GM12878 (cell line): ENCODE measurements at regions not wholly inside any gene's neighbourhood (a gene's known extent, or its start where the extent isn't known, plus 50 kb on each side); places are given as distances from the start of the nearest gene placed in this dataset.

Experiments
- ATAC-seq: fragments of 200-7000 bp; cut with Tn5 transposase; 3 replicates; pipeline ENCODE4 v1.9.1; 2020; ENCODE audit warnings: mild to moderate bottlenecking, moderate library complexity
- BruUV-seq: library from RNA; stranded (reverse); fragments of 400-500 nt; replicated peaks from 2 replicates; lab custom pipeline; 2021; lab: Mats Ljungman, UMichigan
- CTCF ChIA-PET: fragments of 300-600 bp; sonication (Branson Sonifier 250); formaldehyde crosslinking; extraction: SDS; loops from one replicate; lab custom pipeline; 2021; ENCODE audit warnings: inconsistent platforms; lab: Yijun Ruan, JAX
- POLR2A ChIA-PET: fragments of 350-600 bp; formaldehyde crosslinking; extraction: SDS; loops from one replicate; lab custom pipeline; 2021; ENCODE audit warnings: inconsistent platforms; lab: Charles Lee
- RAD21 ChIA-PET: fragments of 300-600 bp; sonication (Branson Sonifier 250); formaldehyde crosslinking; loops from one replicate; lab custom pipeline; 2023; ENCODE audit warnings: antibody characterized with exemption; ENCODE audit not compliant: unreplicated experiment; lab: Charles Lee
- SMC1A ChIA-PET: fragments of 300-600 bp; sonication (Branson Sonifier 250); formaldehyde crosslinking; loops from one replicate; lab custom pipeline; 2023; ENCODE audit not compliant: unreplicated experiment, uncharacterized antibody; lab: Charles Lee
- DNase-seq: peaks from one replicate; pipeline ENCODE4 v3.0.0-alpha.2; 2011; ENCODE audit warnings: low read depth, low spot score
- FAIRE-seq: peaks from 3 replicates; lab custom pipeline; 2011; peaks lifted over from hg19 to GRCh38; lab: Jason Lieb, UNC
- H2AFZ ChIP-seq: 2 replicates; pipeline ENCODE4 v1.6.0; 2011; ENCODE audit warnings: low read depth, low read length, control low read depth; ENCODE audit not compliant: control insufficient read depth
- H3K27ac ChIP-seq: 2 replicates; pipeline ENCODE4 v1.5.1; 2011; ENCODE audit warnings: control low read depth; ENCODE audit not compliant: control insufficient read depth, insufficient read depth
- H3K27me3 ChIP-seq, 2 experiments: replicated peaks in 1 of 2; 2 replicates each; pipeline versions ENCODE4 v1.6.0 to v1.6.1; 2011; ENCODE audit warnings: low read length in 1 of 2; ENCODE audit not compliant: control insufficient read depth in 2 of 2, insufficient read depth in 2 of 2
- H3K36me3 ChIP-seq, 2 experiments: 2 replicates each; pipeline ENCODE4 v1.5.1; 2011; ENCODE audit warnings: low read length in 1 of 2; ENCODE audit not compliant: control insufficient read depth in 2 of 2, insufficient read depth in 2 of 2
- H3K4me1 ChIP-seq: 2 replicates; pipeline ENCODE4 v1.6.1; 2011; ENCODE audit warnings: mild to moderate bottlenecking, low read length, moderate library complexity, mixed read lengths; ENCODE audit not compliant: control insufficient read depth, insufficient read depth
- H3K4me2 ChIP-seq: 2 replicates; pipeline ENCODE4 v1.6.0; 2011; ENCODE audit warnings: control low read depth; ENCODE audit not compliant: control insufficient read depth, insufficient read depth
- H3K4me3 ChIP-seq: fragments of 200-600 bp; sonication (generic); 2 replicates; pipeline ENCODE4 v1.5.1; 2016
- H3K79me2 ChIP-seq: 2 replicates; pipeline ENCODE4 v1.6.0; 2011; ENCODE audit warnings: low read length; ENCODE audit not compliant: control insufficient read depth, insufficient read depth
- H3K9ac ChIP-seq: 2 replicates; pipeline ENCODE4 v1.8.0; 2011; ENCODE audit warnings: low read length, control low read depth, mixed read lengths; ENCODE audit not compliant: control insufficient read depth, insufficient read depth
- H3K9me3 ChIP-seq: replicated peaks from 3 replicates; pipeline ENCODE4 v1.5.1; 2011; ENCODE audit warnings: mild to moderate bottlenecking, low read length; ENCODE audit not compliant: control insufficient read depth, insufficient read depth
- H4K20me1 ChIP-seq: 2 replicates; pipeline ENCODE4 v1.6.0; 2011; ENCODE audit not compliant: control insufficient read depth, insufficient read depth
- CREM ChIP-seq: IDR thresholded peaks from 2 replicates; pipeline ENCODE4 v1.6.1; 2014; ENCODE audit warnings: antibody characterized with exemption, low read depth
- RFX5 ChIP-seq: IDR thresholded peaks from 2 replicates; pipeline ENCODE4 v1.6.1; 2011; ENCODE audit warnings: low read depth, low read length, improper control_type of control experiment
- ZZZ3 ChIP-seq: IDR thresholded peaks from 2 replicates; pipeline ENCODE4 v1.6.1; 2011; ENCODE audit warnings: low read depth; ENCODE audit not compliant: control insufficient read depth, insufficient read length
- in situ Hi-C: fragments of 300-500 bp; cut with MboI; formaldehyde crosslinking; loops from 9 replicates; pipeline ENCODE4 v1.14.3; 2018; ENCODE audit warnings: mixed read lengths
- intact Hi-C: fragments of 100-400 bp; cut with micrococcal nuclease; formaldehyde crosslinking; loops from one replicate; pipeline ENCODE4 v1.14.2; 2022; ENCODE audit not compliant: unreplicated experiment
- TF ChIP-seq, protein P1 (sequence below): fragments of 450-650 bp; IDR thresholded peaks from 2 replicates; pipeline ENCODE4 v1.6.1; 2017; ENCODE audit warnings: mild to moderate bottlenecking, moderate library complexity
- TF ChIP-seq, protein P2 (sequence below): fragments of 450-650 bp; IDR thresholded peaks from 2 replicates; pipeline ENCODE4 v1.6.1; 2017; ENCODE audit warnings: borderline replicate concordance
- TF ChIP-seq, protein P3 (sequence below): fragments of 450-650 bp; IDR thresholded peaks from 2 replicates; pipeline ENCODE4 v1.6.1; 2016; ENCODE audit warnings: mild to moderate bottlenecking, moderate library complexity, borderline replicate concordance

DNA sequence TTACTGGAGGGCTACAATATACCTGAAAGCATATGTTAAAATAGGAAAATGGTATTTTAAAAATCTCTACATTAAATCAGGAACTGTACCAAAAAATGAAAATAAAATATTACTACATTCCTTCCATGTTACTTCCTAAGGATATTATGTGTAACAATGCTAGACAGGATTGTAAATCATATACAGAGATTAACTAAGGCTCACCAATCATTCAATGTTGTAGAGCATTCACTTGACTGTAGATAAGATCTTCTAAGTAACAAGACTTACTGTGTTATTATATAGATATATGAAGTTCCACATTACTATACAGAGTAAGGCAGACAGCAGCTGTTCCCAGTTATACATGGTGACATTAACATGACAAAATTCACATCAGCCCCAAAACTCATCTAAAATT, 1919.1 kb upstream of the CDH9 start:
- Histone ChIP-seq H3K9me3 (no peaks in the 10 kb centered on the region), H3K27me3 (no peaks in the 10 kb centered on the region), H3K4me2 (no peak overlapping the region), H3K36me3 (no peaks in the 10 kb centered on the region), H2AFZ (no peak overlapping the region), H3K4me1 (no peaks in the 10 kb centered on the region), H3K9ac (no peak overlapping the region), H4K20me1 (no peaks in the 10 kb centered on the region), H3K4me3 (no peak overlapping the region), H3K79me2 (no peaks in the 10 kb centered on the region), H3K27ac (no peak overlapping the region)
- ATAC-seq, result no peak
- CTCF ChIA-PET, result no interaction called here
- BruUV-seq, result no TSS peak
- intact Hi-C loops (no loop called here), in situ Hi-C loops (no loop called here)
- RAD21 ChIA-PET, result no interaction called here
- no peak for FAIRE-seq
- POLR2A ChIA-PET, result no interaction called here
- TF ChIP-seq CREM, result no peak
- TF ChIP-seq RFX5, result no peak
- TF ChIP-seq, protein P1, sequence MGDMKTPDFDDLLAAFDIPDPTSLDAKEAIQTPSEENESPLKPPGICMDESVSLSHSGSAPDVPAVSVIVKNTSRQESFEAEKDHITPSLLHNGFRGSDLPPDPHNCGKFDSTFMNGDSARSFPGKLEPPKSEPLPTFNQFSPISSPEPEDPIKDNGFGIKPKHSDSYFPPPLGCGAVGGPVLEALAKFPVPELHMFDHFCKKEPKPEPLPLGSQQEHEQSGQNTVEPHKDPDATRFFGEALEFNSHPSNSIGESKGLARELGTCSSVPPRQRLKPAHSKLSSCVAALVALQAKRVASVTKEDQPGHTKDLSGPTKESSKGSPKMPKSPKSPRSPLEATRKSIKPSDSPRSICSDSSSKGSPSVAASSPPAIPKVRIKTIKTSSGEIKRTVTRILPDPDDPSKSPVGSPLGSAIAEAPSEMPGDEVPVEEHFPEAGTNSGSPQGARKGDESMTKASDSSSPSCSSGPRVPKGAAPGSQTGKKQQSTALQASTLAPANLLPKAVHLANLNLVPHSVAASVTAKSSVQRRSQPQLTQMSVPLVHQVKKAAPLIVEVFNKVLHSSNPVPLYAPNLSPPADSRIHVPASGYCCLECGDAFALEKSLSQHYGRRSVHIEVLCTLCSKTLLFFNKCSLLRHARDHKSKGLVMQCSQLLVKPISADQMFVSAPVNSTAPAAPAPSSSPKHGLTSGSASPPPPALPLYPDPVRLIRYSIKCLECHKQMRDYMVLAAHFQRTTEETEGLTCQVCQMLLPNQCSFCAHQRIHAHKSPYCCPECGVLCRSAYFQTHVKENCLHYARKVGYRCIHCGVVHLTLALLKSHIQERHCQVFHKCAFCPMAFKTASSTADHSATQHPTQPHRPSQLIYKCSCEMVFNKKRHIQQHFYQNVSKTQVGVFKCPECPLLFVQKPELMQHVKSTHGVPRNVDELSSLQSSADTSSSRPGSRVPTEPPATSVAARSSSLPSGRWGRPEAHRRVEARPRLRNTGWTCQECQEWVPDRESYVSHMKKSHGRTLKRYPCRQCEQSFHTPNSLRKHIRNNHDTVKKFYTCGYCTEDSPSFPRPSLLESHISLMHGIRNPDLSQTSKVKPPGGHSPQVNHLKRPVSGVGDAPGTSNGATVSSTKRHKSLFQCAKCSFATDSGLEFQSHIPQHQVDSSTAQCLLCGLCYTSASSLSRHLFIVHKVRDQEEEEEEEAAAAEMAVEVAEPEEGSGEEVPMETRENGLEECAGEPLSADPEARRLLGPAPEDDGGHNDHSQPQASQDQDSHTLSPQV, result no peak
- TF ChIP-seq, protein P2, sequence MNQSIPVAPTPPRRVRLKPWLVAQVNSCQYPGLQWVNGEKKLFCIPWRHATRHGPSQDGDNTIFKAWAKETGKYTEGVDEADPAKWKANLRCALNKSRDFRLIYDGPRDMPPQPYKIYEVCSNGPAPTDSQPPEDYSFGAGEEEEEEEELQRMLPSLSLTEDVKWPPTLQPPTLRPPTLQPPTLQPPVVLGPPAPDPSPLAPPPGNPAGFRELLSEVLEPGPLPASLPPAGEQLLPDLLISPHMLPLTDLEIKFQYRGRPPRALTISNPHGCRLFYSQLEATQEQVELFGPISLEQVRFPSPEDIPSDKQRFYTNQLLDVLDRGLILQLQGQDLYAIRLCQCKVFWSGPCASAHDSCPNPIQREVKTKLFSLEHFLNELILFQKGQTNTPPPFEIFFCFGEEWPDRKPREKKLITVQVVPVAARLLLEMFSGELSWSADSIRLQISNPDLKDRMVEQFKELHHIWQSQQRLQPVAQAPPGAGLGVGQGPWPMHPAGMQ, result no peak
- TF ChIP-seq, protein P3, sequence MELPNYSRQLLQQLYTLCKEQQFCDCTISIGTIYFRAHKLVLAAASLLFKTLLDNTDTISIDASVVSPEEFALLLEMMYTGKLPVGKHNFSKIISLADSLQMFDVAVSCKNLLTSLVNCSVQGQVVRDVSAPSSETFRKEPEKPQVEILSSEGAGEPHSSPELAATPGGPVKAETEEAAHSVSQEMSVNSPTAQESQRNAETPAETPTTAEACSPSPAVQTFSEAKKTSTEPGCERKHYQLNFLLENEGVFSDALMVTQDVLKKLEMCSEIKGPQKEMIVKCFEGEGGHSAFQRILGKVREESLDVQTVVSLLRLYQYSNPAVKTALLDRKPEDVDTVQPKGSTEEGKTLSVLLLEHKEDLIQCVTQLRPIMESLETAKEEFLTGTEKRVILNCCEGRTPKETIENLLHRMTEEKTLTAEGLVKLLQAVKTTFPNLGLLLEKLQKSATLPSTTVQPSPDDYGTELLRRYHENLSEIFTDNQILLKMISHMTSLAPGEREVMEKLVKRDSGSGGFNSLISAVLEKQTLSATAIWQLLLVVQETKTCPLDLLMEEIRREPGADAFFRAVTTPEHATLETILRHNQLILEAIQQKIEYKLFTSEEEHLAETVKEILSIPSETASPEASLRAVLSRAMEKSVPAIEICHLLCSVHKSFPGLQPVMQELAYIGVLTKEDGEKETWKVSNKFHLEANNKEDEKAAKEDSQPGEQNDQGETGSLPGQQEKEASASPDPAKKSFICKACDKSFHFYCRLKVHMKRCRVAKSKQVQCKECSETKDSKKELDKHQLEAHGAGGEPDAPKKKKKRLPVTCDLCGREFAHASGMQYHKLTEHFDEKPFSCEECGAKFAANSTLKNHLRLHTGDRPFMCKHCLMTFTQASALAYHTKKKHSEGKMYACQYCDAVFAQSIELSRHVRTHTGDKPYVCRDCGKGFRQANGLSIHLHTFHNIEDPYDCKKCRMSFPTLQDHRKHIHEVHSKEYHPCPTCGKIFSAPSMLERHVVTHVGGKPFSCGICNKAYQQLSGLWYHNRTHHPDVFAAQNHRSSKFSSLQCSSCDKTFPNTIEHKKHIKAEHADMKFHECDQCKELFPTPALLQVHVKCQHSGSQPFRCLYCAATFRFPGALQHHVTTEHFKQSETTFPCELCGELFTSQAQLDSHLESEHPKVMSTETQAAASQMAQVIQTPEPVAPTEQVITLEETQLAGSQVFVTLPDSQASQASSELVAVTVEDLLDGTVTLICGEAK, result no peak
- TF ChIP-seq ZZZ3, result no peak
- no peak for DNase-seq
- SMC1A ChIA-PET, result no interaction called here
